ENCODE measurements at regions not wholly inside any gene's neighbourhood (a gene's known extent, or its start where the extent isn't known, plus 50 kb on each side); places are given as distances from the start of the nearest gene placed in this dataset.

GRCh38 chr11:129533395-129533794 lies 157.7 kb downstream of the BARX2 start:
- Histone ChIP-seq H2AFZ (ENCODE audit: control insufficient read depth, low read depth, low read length) (no peak overlapping the region), H3K4me3 (no peak overlapping the region), H3K4me1 (ENCODE audit: control insufficient read depth, insufficient read depth, low read length) (no peaks in the 10 kb centered on the region), H3K4me2 (ENCODE audit: control insufficient read depth, insufficient read depth) (no peak overlapping the region), H3K9me3 (replicated peaks; ENCODE audit: control insufficient read depth, insufficient read depth, low read length) (no peaks in the 10 kb centered on the region; the same call in 2 of the 3 replicates), H4K20me1 (ENCODE audit: control insufficient read depth, insufficient read depth) (no peaks in the 10 kb centered on the region), H3K9ac (ENCODE audit: control insufficient read depth, insufficient read depth, low read length) (no peak overlapping the region), H3K79me2 (ENCODE audit: control insufficient read depth, insufficient read depth, low read length) (no peaks in the 10 kb centered on the region), H3K36me3 (ENCODE audit: control insufficient read depth in 2 of 2, insufficient read depth in 2 of 2, low read length in 1 of 2) (no peaks in the 10 kb centered on the region), H3K27me3 (replicated peaks in 1 of 2; ENCODE audit: control insufficient read depth in 2 of 2, insufficient read depth in 2 of 2, low read length in 1 of 2) (no peaks in the 10 kb centered on the region; a peak in 2 of 4 replicates), H3K27ac (ENCODE audit: control insufficient read depth, insufficient read depth) (no peak overlapping the region)
- DNase-seq (ENCODE audit: low read depth, low spot score) (no peak), ATAC-seq (no peak), FAIRE-seq (no peak)
- ChIA-PET SMC1A (ENCODE audit: uncharacterized antibody, unreplicated experiment) (no interaction called here), POLR2A (no interaction called here), CTCF (no interaction called here), RAD21 (ENCODE audit: unreplicated experiment) (no interaction called here)
- no peak for TF ChIP-seq GABPA (IDR thresholded peaks at IDR 0.05; ENCODE audit: low read depth)
- TF ChIP-seq KLF5 (IDR thresholded peaks at IDR 0.05; ENCODE audit: partially characterized antibody) = no peak
- no peak for TF ChIP-seq EZH2 (IDR thresholded peaks at IDR 0.05; ENCODE audit: borderline replicate concordance, control insufficient read depth, low read depth, low read length)
- TF ChIP-seq E4F1 (IDR thresholded peaks at IDR 0.05; ENCODE audit: borderline replicate concordance, partially characterized antibody) = no peak
- TF ChIP-seq CREB1 (IDR thresholded peaks at IDR 0.05; ENCODE audit: low read depth) = no peak
- TF ChIP-seq MEF2B (IDR thresholded peaks at IDR 0.05; ENCODE audit: partially characterized antibody, poor library complexity, severe bottlenecking) = no peak
- in situ Hi-C loops (cut with MboI) (no loop called here), intact Hi-C loops (cut with micrococcal nuclease; ENCODE audit: unreplicated experiment) (no loop called here)
- BruUV-seq (replicated peaks) = no TSS peak

- H3K4me1 ChIP-seq (ENCODE audit: control insufficient read depth, insufficient read depth, low read length) = no peaks in the 10 kb centered on the region
- H3K79me2 ChIP-seq (ENCODE audit: control insufficient read depth, insufficient read depth, low read length) = no peaks in the 10 kb centered on the region
- BruUV-seq (replicated peaks) = no TSS peak
- ATAC-seq = no peak
- SMC1A ChIA-PET (ENCODE audit: uncharacterized antibody, unreplicated experiment) = no interaction called here
- RAD21 ChIA-PET (ENCODE audit: unreplicated experiment) = no interaction called here
- no peak for DNase-seq (ENCODE audit: low read depth, low spot score)
- intact Hi-C loops (cut with micrococcal nuclease; ENCODE audit: unreplicated experiment) = no loop called here
- H3K4me3 ChIP-seq = no peak overlapping the region
- no peaks in the 10 kb centered on the region for H4K20me1 ChIP-seq (ENCODE audit: control insufficient read depth, insufficient read depth)
- H3K27me3 ChIP-seq (replicated peaks in 1 of 2; ENCODE audit: control insufficient read depth in 2 of 2, insufficient read depth in 2 of 2, low read length in 1 of 2) = no peaks in the 10 kb centered on the region; a peak in 1 of 4 replicates
- in situ Hi-C loops (cut with MboI) = no loop called here
- no peaks in the 10 kb centered on the region for H3K36me3 ChIP-seq (ENCODE audit: control insufficient read depth in 2 of 2, insufficient read depth in 2 of 2, low read length in 1 of 2)
- no peak overlapping the region for H3K9ac ChIP-seq (ENCODE audit: control insufficient read depth, insufficient read depth, low read length)
- H3K4me2 ChIP-seq (ENCODE audit: control insufficient read depth, insufficient read depth) = no peak overlapping the region
- no peak overlapping the region for H3K27ac ChIP-seq (ENCODE audit: control insufficient read depth, insufficient read depth)
- H3K9me3 ChIP-seq (replicated peaks; ENCODE audit: control insufficient read depth, insufficient read depth, low read length) = no peaks in the 10 kb centered on the region; the same call in 2 of the 3 replicates
- no peak for FAIRE-seq
- no peak overlapping the region for H2AFZ ChIP-seq (ENCODE audit: control insufficient read depth, low read depth, low read length)
- CTCF ChIA-PET = no interaction called here
- WGBS (ENCODE audit: insufficient coverage, insufficient replicate concordance, low lambda C conversion rate, missing lambda C conversion rate) = 0% methylated on average over 1 of the region's 1 CpG
- POLR2A ChIA-PET = no interaction called here
- TF ChIP-seq RAD21 (IDR thresholded peaks at IDR 0.05; ENCODE audit: insufficient read depth, low read depth, low read length) (no peak), KAT2A (conservative IDR thresholded peaks at IDR 0.05; ENCODE audit: control insufficient read depth, low read depth, low read length) (no peak), CREM (IDR thresholded peaks at IDR 0.05; ENCODE audit: low read depth) (no peak), SUZ12 (IDR thresholded peaks at IDR 0.05; ENCODE audit: unreplicated experiment) (no peak), BHLHE40 (IDR thresholded peaks at IDR 0.05; ENCODE audit: borderline replicate concordance in 1 of 2, low read depth in 2 of 2, low read length in 1 of 2) (no peak), DPF2 (IDR thresholded peaks at IDR 0.05) (no peak), JUNB (IDR thresholded peaks at IDR 0.05) (no peak), EZH2 (IDR thresholded peaks at IDR 0.05; ENCODE audit: borderline replicate concordance, control insufficient read depth, low read depth, low read length) (no peak), SP1 (IDR thresholded peaks at IDR 0.05; ENCODE audit: low read depth, low read length) (no peak), RELB (IDR thresholded peaks at IDR 0.05; ENCODE audit: low read depth) (no peak), KDM1A (IDR thresholded peaks at IDR 0.05; ENCODE audit: borderline replicate concordance) (no peak), PML (IDR thresholded peaks at IDR 0.05; ENCODE audit: low read length) (no peak)
Measured at GRCh38 chr11:129536338-129536737, 160.7 kb downstream of the BARX2 start.
